ENCODE measurements at regions not wholly inside any gene's neighbourhood (a gene's known extent, or its start where the extent isn't known, plus 50 kb on each side); places are given as distances from the start of the nearest gene placed in this dataset.

- Histone ChIP-seq H3K4me1 (ENCODE audit: control insufficient read depth, insufficient read depth, low read length, poor library complexity, severe bottlenecking) (no peaks in the 10 kb centered on the region), H3K36me3 (ENCODE audit: control insufficient read depth, insufficient read depth, low read length) (no peaks in the 10 kb centered on the region), H3K27ac (ENCODE audit: low read depth, low read length, severe bottlenecking) (no peak overlapping the region), H3K4me3 (ENCODE audit: extremely low read depth, insufficient read depth, low read length, poor library complexity, severe bottlenecking) (no peak overlapping the region), H3K9me3 (ENCODE audit: control insufficient read depth, low read length) (no peaks in the 10 kb centered on the region)
- 82 to 94% methylated on average over 3 to 4 of the region's 4 CpGs for WGBS, 2 experiments (ENCODE audit: insufficient coverage in 2 of 2)
These were observed 464.4 kb downstream of the TRIML1 start for GRCh38 chr4:188603646-188604045.

GRCh38 chr4:188606635-188607034, 467.4 kb downstream of the TRIML1 start:
- Histone ChIP-seq H3K36me3 (ENCODE audit: control insufficient read depth, insufficient read depth, low read length) (no peaks in the 10 kb centered on the region), H3K4me1 (ENCODE audit: control insufficient read depth, insufficient read depth, low read length, poor library complexity, severe bottlenecking) (no peaks in the 10 kb centered on the region), H3K4me3 (ENCODE audit: extremely low read depth, insufficient read depth, low read length, poor library complexity, severe bottlenecking) (no peak overlapping the region), H3K27ac (ENCODE audit: low read depth, low read length, severe bottlenecking) (no peak overlapping the region), H3K9me3 (ENCODE audit: control insufficient read depth, low read length) (no peaks in the 10 kb centered on the region)
- whole genome bisulfite sequencing, 2 experiments (ENCODE audit: insufficient coverage in 2 of 2), result no CpG with 5 or more reads among the region's 4 CpGs

GRCh38 chr4:188611143-188611542, 471.9 kb downstream of the TRIML1 start:
- Histone ChIP-seq H3K27ac (ENCODE audit: low read depth, low read length, severe bottlenecking) (no peak overlapping the region), H3K4me3 (ENCODE audit: extremely low read depth, insufficient read depth, low read length, poor library complexity, severe bottlenecking) (no peak overlapping the region), H3K4me1 (ENCODE audit: control insufficient read depth, insufficient read depth, low read length, poor library complexity, severe bottlenecking) (no peaks in the 10 kb centered on the region), H3K9me3 (ENCODE audit: control insufficient read depth, low read length) (no peaks in the 10 kb centered on the region), H3K36me3 (ENCODE audit: control insufficient read depth, insufficient read depth, low read length) (no peaks in the 10 kb centered on the region)
- WGBS, 2 experiments (ENCODE audit: insufficient coverage in 2 of 2), result 81 to 86% methylated on average over 2 of the region's 3 CpGs

- H3K4me1 ChIP-seq (ENCODE audit: control insufficient read depth, insufficient read depth, low read length, poor library complexity, severe bottlenecking), result no peaks in the 10 kb centered on the region
- H3K9me3 ChIP-seq (ENCODE audit: control insufficient read depth, low read length), result no peaks in the 10 kb centered on the region
- H3K36me3 ChIP-seq (ENCODE audit: control insufficient read depth, insufficient read depth, low read length), result no peaks in the 10 kb centered on the region
- H3K27ac ChIP-seq (ENCODE audit: low read depth, low read length, severe bottlenecking), result no peak overlapping the region
- no peak overlapping the region for H3K4me3 ChIP-seq (ENCODE audit: extremely low read depth, insufficient read depth, low read length, poor library complexity, severe bottlenecking)
- 89% methylated on average over 1 of the region's 2 CpGs; no CpG with 5 or more reads in 1 of the 2 experiments for WGBS, 2 experiments (ENCODE audit: insufficient coverage in 2 of 2)
These were observed 473.4 kb downstream of the TRIML1 start for GRCh38 chr4:188612659-188613058.

- Histone ChIP-seq H3K27ac (ENCODE audit: low read depth, low read length, severe bottlenecking) (no peak overlapping the region), H3K36me3 (ENCODE audit: control insufficient read depth, insufficient read depth, low read length) (no peaks in the 10 kb centered on the region), H3K9me3 (ENCODE audit: control insufficient read depth, low read length) (no peaks in the 10 kb centered on the region), H3K4me1 (ENCODE audit: control insufficient read depth, insufficient read depth, low read length, poor library complexity, severe bottlenecking) (no peaks in the 10 kb centered on the region), H3K4me3 (ENCODE audit: extremely low read depth, insufficient read depth, low read length, poor library complexity, severe bottlenecking) (no peak overlapping the region)
- WGBS, 2 experiments (ENCODE audit: insufficient coverage in 2 of 2), result no CpG with 5 or more reads among the region's 1 CpG
These were observed 474.7 kb downstream of the TRIML1 start for GRCh38 chr4:188613976-188614375.

GRCh38 chr4:188619456-188620149, 480.4 kb downstream of the TRIML1 start:
- Histone ChIP-seq H3K4me3 (ENCODE audit: extremely low read depth, insufficient read depth, low read length, poor library complexity, severe bottlenecking) (no peak overlapping the region), H3K27ac (ENCODE audit: low read depth, low read length, severe bottlenecking) (no peak overlapping the region), H3K9me3 (ENCODE audit: control insufficient read depth, low read length) (no peaks in the 10 kb centered on the region), H3K36me3 (ENCODE audit: control insufficient read depth, insufficient read depth, low read length) (no peaks in the 10 kb centered on the region), H3K4me1 (ENCODE audit: control insufficient read depth, insufficient read depth, low read length, poor library complexity, severe bottlenecking) (no peaks in the 10 kb centered on the region)
- WGBS, 2 experiments (ENCODE audit: insufficient coverage in 2 of 2), result 73 to 81% methylated on average over 14 to 15 of the region's 18 CpGs

GRCh38 chr4:188620608-188621007, 481.4 kb downstream of the TRIML1 start:
- H3K27ac ChIP-seq (ENCODE audit: low read depth, low read length, severe bottlenecking), result no peak overlapping the region
- H3K4me1 ChIP-seq (ENCODE audit: control insufficient read depth, insufficient read depth, low read length, poor library complexity, severe bottlenecking), result no peaks in the 10 kb centered on the region
- no CpG with 5 or more reads among the region's 2 CpGs for WGBS, 2 experiments (ENCODE audit: insufficient coverage in 2 of 2)
- H3K4me3 ChIP-seq (ENCODE audit: extremely low read depth, insufficient read depth, low read length, poor library complexity, severe bottlenecking), result no peak overlapping the region
- H3K9me3 ChIP-seq (ENCODE audit: control insufficient read depth, low read length), result no peaks in the 10 kb centered on the region
- H3K36me3 ChIP-seq (ENCODE audit: control insufficient read depth, insufficient read depth, low read length), result no peaks in the 10 kb centered on the region

- no CpG with 5 or more reads among the region's 4 CpGs for WGBS, 2 experiments (ENCODE audit: insufficient coverage in 2 of 2)
- Histone ChIP-seq H3K4me3 (ENCODE audit: extremely low read depth, insufficient read depth, low read length, poor library complexity, severe bottlenecking) (no peak overlapping the region), H3K9me3 (ENCODE audit: control insufficient read depth, low read length) (no peaks in the 10 kb centered on the region), H3K4me1 (ENCODE audit: control insufficient read depth, insufficient read depth, low read length, poor library complexity, severe bottlenecking) (no peaks in the 10 kb centered on the region), H3K27ac (ENCODE audit: low read depth, low read length, severe bottlenecking) (no peak overlapping the region), H3K36me3 (ENCODE audit: control insufficient read depth, insufficient read depth, low read length) (no peaks in the 10 kb centered on the region)
These were observed 484.1 kb downstream of the TRIML1 start for GRCh38 chr4:188623314-188623854.

GRCh38 chr4:188624370-188624769, 485.1 kb downstream of the TRIML1 start:
- 71 to 83% methylated on average over 1 of the region's 4 CpGs for WGBS, 2 experiments (ENCODE audit: insufficient coverage in 2 of 2)
- no peaks in the 10 kb centered on the region for H3K4me1 ChIP-seq (ENCODE audit: control insufficient read depth, insufficient read depth, low read length, poor library complexity, severe bottlenecking)
- H3K9me3 ChIP-seq (ENCODE audit: control insufficient read depth, low read length), result no peaks in the 10 kb centered on the region
- no peak overlapping the region for H3K4me3 ChIP-seq (ENCODE audit: extremely low read depth, insufficient read depth, low read length, poor library complexity, severe bottlenecking)
- no peak overlapping the region for H3K27ac ChIP-seq (ENCODE audit: low read depth, low read length, severe bottlenecking)
- no peaks in the 10 kb centered on the region for H3K36me3 ChIP-seq (ENCODE audit: control insufficient read depth, insufficient read depth, low read length)

- 80% methylated on average over 1 of the region's 1 CpG; no CpG with 5 or more reads in 1 of the 2 experiments for WGBS, 2 experiments (ENCODE audit: insufficient coverage in 2 of 2)
- H3K9me3 ChIP-seq (ENCODE audit: control insufficient read depth, low read length), result no peaks in the 10 kb centered on the region
- no peaks in the 10 kb centered on the region for H3K36me3 ChIP-seq (ENCODE audit: control insufficient read depth, insufficient read depth, low read length)
- H3K4me1 ChIP-seq (ENCODE audit: control insufficient read depth, insufficient read depth, low read length, poor library complexity, severe bottlenecking), result no peaks in the 10 kb centered on the region
- no peak overlapping the region for H3K27ac ChIP-seq (ENCODE audit: low read depth, low read length, severe bottlenecking)
- no peak overlapping the region for H3K4me3 ChIP-seq (ENCODE audit: extremely low read depth, insufficient read depth, low read length, poor library complexity, severe bottlenecking)
These were observed 488.7 kb downstream of the TRIML1 start for GRCh38 chr4:188627892-188628291.

GRCh38 chr4:188639479-188640100, 500.3 kb downstream of the TRIML1 start:
- Histone ChIP-seq H3K4me3 (ENCODE audit: extremely low read depth, insufficient read depth, low read length, poor library complexity, severe bottlenecking) (no peak overlapping the region), H3K4me1 (ENCODE audit: control insufficient read depth, insufficient read depth, low read length, poor library complexity, severe bottlenecking) (no peaks in the 10 kb centered on the region), H3K9me3 (ENCODE audit: control insufficient read depth, low read length) (no peaks in the 10 kb centered on the region), H3K36me3 (ENCODE audit: control insufficient read depth, insufficient read depth, low read length) (no peaks in the 10 kb centered on the region), H3K27ac (ENCODE audit: low read depth, low read length, severe bottlenecking) (no peak overlapping the region)
- WGBS, 2 experiments (ENCODE audit: insufficient coverage in 2 of 2), result no CpG with 5 or more reads among the region's 4 CpGs
